CD14-positive monocyte (primary cell): ENCODE measurements at regions not wholly inside any gene's neighbourhood (a gene's known extent, or its start where the extent isn't known, plus 50 kb on each side); places are given as distances from the start of the nearest gene placed in this dataset.

Source experiments
- DNase-seq, 3 donors: peaks; one replicate each; pipeline ENCODE4 v3.0.0-alpha.2; 2011 to 2022
- H2AFZ ChIP-seq: 2 replicates; pipeline ENCODE4 v1.6.0; 2012; ENCODE audit warnings: mild to moderate bottlenecking, low read depth, low read length, inconsistent platforms; ENCODE audit not compliant: insufficient read depth, poor library complexity, severe bottlenecking
- H3K27ac ChIP-seq, 2 donors: 1 replicate in 1 of 2; 2 replicates in 1 of 2; pipeline ENCODE4 v1.5.1; 2012 to 2013; ENCODE audit warnings: low read length in 2 of 2, control low read depth in 1 of 2, inconsistent platforms in 1 of 2, low read depth in 1 of 2, mild to moderate bottlenecking in 1 of 2
- H3K27me3 ChIP-seq, 2 donors: one replicate each; pipeline versions ENCODE4 v1.6.0 to v1.6.1; 2011 to 2013; ENCODE audit warnings: low read length in 2 of 2; ENCODE audit not compliant: control insufficient read depth in 2 of 2, insufficient read depth in 2 of 2
- H3K36me3 ChIP-seq, 2 donors: replicated peaks in 1 of 2; 1 replicate in 1 of 2; 2 replicates in 1 of 2; pipeline versions ENCODE4 v1.5.1 to v1.6.1; 2012 to 2013; ENCODE audit warnings: low read length in 2 of 2, control low read depth in 1 of 2, inconsistent platforms in 1 of 2, mild to moderate bottlenecking in 1 of 2; ENCODE audit not compliant: insufficient read depth in 2 of 2, control insufficient read depth in 1 of 2
- H3K4me1 ChIP-seq, 2 donors: 1 replicate in 1 of 2; 2 replicates in 1 of 2; pipeline versions ENCODE4 v1.5.1 to v1.6.1; 2012 to 2013; ENCODE audit warnings: low read length in 2 of 2, control low read depth in 1 of 2, inconsistent platforms in 1 of 2, mild to moderate bottlenecking in 1 of 2, moderate library complexity in 1 of 2; ENCODE audit not compliant: insufficient read depth in 2 of 2, control insufficient read depth in 1 of 2
- H3K4me2 ChIP-seq: replicated peaks from 2 replicates; pipeline ENCODE3; 2012; ENCODE audit warnings: low read length, moderate library complexity, mild to moderate bottlenecking; ENCODE audit not compliant: poor library complexity, severe bottlenecking; ENCODE audit errors: extremely low read depth
- H3K4me3 ChIP-seq, 3 experiments: fragments of 200-600 bp in 1 of 3; sonication (generic) in 1 of 3; replicated peaks in 1 of 3; 1 replicate in 2 of 3; 2 replicates in 1 of 3; pipeline ENCODE4 v1.5.1; 2011 to 2013; ENCODE audit warnings: low read length in 3 of 3, mild to moderate bottlenecking in 3 of 3, control low read depth in 2 of 3, low read depth in 2 of 3, inconsistent platforms in 1 of 3, moderate library complexity in 1 of 3
- H3K79me2 ChIP-seq: 2 replicates; pipeline ENCODE4 v1.6.0; 2012; ENCODE audit warnings: mild to moderate bottlenecking, control low read depth, inconsistent platforms, low read length, moderate library complexity; ENCODE audit not compliant: insufficient read depth
- H3K9ac ChIP-seq: 2 replicates; pipeline ENCODE4 v1.6.0; 2017; ENCODE audit warnings: low read length, mild to moderate bottlenecking; ENCODE audit not compliant: insufficient read depth, poor library complexity, severe bottlenecking
- H3K9me3 ChIP-seq, 2 donors: replicated peaks in 1 of 2; 1 replicate in 1 of 2; 2 replicates in 1 of 2; pipeline versions ENCODE4 v1.5.1 to v1.6.1; 2012 to 2013; ENCODE audit warnings: low read length in 2 of 2, control low read depth in 1 of 2; ENCODE audit not compliant: control insufficient read depth in 1 of 2, insufficient read depth in 1 of 2
- H4K20me1 ChIP-seq: 2 replicates; pipeline ENCODE4 v1.6.0; 2012; ENCODE audit warnings: mild to moderate bottlenecking, low read length, control low read depth, moderate library complexity; ENCODE audit not compliant: insufficient read depth
- H3K27ac Mint-ChIP-seq, 7 donors: one replicate each; pipeline ENCODE4 v1.8.0; 2020; ENCODE audit warnings: mild to moderate bottlenecking in 7 of 7, mixed read lengths in 7 of 7, moderate library complexity in 6 of 7, inconsistent platforms in 2 of 7
- H3K27me3 Mint-ChIP-seq, 3 donors: one replicate each; pipeline ENCODE4 v1.8.0; 2021 to 2022; ENCODE audit warnings: low read depth in 3 of 3, mild to moderate bottlenecking in 3 of 3, mixed read lengths in 3 of 3, moderate library complexity in 3 of 3, inconsistent platforms in 1 of 3
- H3K36me3 Mint-ChIP-seq, 2 donors: one replicate each; pipeline ENCODE4 v1.8.0; 2020; ENCODE audit warnings: mixed read lengths in 2 of 2, inconsistent platforms in 1 of 2, mild to moderate bottlenecking in 1 of 2
- H3K4me1 Mint-ChIP-seq: one replicate; pipeline ENCODE4 v1.8.0; 2020; ENCODE audit warnings: mild to moderate bottlenecking, mixed read lengths
- H3K4me3 Mint-ChIP-seq, 2 donors: one replicate each; pipeline ENCODE4 v1.8.0; 2020; ENCODE audit warnings: mild to moderate bottlenecking in 2 of 2, mixed read lengths in 2 of 2, moderate library complexity in 1 of 2
- H3K9me3 Mint-ChIP-seq, 7 donors: one replicate each; pipeline ENCODE4 v1.8.0; 2020 to 2022; ENCODE audit warnings: mixed read lengths in 7 of 7, mild to moderate bottlenecking in 6 of 7, moderate library complexity in 6 of 7, inconsistent platforms in 2 of 7
- intact Hi-C, 2 donors: fragments of 100-400 bp; cut with micrococcal nuclease; formaldehyde crosslinking; loops; one replicate each; pipeline versions ENCODE4 v1.15.0 to v1.15.1; 2023
- TF ChIP-seq, protein P1 (sequence below): fragments of 200-600 bp; IDR thresholded peaks from one replicate; pipeline ENCODE4 v1.8.0; 2022; ENCODE audit warnings: antibody characterized with exemption, mild to moderate bottlenecking

DNA sequence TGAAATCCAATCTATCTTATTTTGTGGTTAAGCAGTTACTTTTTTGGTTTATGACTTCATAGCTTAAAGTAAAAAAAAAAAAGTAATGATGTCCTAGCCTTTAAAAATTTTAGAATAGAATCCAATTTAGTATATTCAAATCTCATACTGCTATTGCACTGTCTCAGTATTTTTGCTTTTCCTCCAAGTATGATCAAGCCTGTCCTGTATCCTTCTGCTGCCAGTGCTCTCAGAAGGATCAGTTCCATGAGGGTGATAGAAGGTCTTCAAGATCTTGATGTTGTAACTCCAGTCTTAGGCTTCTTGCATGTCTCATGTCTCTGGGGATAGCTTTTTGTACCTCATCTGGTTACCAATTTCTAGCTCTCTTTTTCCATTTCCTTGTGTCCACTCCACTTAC is 324.2 kb upstream of the FAR2 start:
- Histone ChIP-seq H4K20me1 (no peaks in the 10 kb centered on the region), H3K27me3 (no peaks in the 10 kb centered on the region), H2AFZ (no peak overlapping the region), H3K9ac (no peak overlapping the region), H3K27ac (no peak overlapping the region), H3K36me3 (no peaks in the 10 kb centered on the region), H3K79me2 (no peaks in the 10 kb centered on the region), H3K9me3 (no peaks in the 10 kb centered on the region), H3K4me3 (no peak overlapping the region), H3K4me2 (no peak overlapping the region), H3K4me1 (no peaks in the 10 kb centered on the region)
- Mint-ChIP-seq H3K4me3 (no peak overlapping the region), H3K36me3 (no peaks in the 10 kb centered on the region), H3K4me1 (no peaks in the 10 kb centered on the region), H3K27ac (no peak overlapping the region), H3K9me3 (peaks cover 0 to 9% (median 5%) of the 10 kb centered on the region in 7 donors), H3K27me3 (peaks cover 1 to 3% (median 2%) of the 10 kb centered on the region in 3 donors)
- intact Hi-C loops: no loop called here
- DNase-seq: no peak
- TF ChIP-seq, protein P1, sequence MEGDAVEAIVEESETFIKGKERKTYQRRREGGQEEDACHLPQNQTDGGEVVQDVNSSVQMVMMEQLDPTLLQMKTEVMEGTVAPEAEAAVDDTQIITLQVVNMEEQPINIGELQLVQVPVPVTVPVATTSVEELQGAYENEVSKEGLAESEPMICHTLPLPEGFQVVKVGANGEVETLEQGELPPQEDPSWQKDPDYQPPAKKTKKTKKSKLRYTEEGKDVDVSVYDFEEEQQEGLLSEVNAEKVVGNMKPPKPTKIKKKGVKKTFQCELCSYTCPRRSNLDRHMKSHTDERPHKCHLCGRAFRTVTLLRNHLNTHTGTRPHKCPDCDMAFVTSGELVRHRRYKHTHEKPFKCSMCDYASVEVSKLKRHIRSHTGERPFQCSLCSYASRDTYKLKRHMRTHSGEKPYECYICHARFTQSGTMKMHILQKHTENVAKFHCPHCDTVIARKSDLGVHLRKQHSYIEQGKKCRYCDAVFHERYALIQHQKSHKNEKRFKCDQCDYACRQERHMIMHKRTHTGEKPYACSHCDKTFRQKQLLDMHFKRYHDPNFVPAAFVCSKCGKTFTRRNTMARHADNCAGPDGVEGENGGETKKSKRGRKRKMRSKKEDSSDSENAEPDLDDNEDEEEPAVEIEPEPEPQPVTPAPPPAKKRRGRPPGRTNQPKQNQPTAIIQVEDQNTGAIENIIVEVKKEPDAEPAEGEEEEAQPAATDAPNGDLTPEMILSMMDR: no peak

DNA sequence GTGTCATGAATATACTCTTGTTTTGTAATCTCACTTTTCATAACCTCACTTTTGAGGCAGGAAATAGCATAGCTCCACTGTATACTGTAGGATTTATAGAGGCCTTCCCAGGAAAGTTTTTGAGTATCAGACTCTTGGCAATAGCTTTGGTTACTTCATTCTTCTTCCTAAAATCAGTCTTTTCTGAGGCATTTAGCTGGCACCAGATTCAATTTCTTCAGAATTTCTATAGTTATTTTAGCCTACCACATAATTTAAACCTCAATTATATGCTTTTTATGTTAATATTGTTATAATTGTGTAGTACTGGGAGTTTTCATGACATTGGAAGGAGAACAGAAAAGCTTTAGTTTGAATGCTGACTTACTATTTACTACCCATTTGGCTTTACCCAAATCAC is 322.3 kb upstream of the FAR2 start:
- Histone ChIP-seq H3K79me2 (no peaks in the 10 kb centered on the region), H3K4me3 (no peak overlapping the region), H3K4me1 (no peaks in the 10 kb centered on the region), H3K27me3 (no peaks in the 10 kb centered on the region), H3K9me3 (peaks cover 0 to 7% of the 10 kb centered on the region in 2 donors), H2AFZ (no peak overlapping the region), H4K20me1 (no peaks in the 10 kb centered on the region), H3K9ac (no peak overlapping the region), H3K27ac (no peak overlapping the region), H3K4me2 (no peak overlapping the region), H3K36me3 (no peaks in the 10 kb centered on the region)
- no peak for DNase-seq
- TF ChIP-seq, protein P1: no peak
- intact Hi-C loops: no loop called here
- peaks cover 0 to 8% (median 5%) of the 10 kb centered on the region in 7 donors for H3K9me3 Mint-ChIP-seq
- H3K4me1 Mint-ChIP-seq: no peaks in the 10 kb centered on the region
- no peak overlapping the region for H3K4me3 Mint-ChIP-seq
- H3K36me3 Mint-ChIP-seq: no peaks in the 10 kb centered on the region
- no peak overlapping the region for H3K27ac Mint-ChIP-seq
- peaks cover 2 to 4% (median 3%) of the 10 kb centered on the region in 3 donors for H3K27me3 Mint-ChIP-seq
